ENCODE measurements at regions not wholly inside any gene's neighbourhood (a gene's known extent, or its start where the extent isn't known, plus 50 kb on each side); places are given as distances from the start of the nearest gene placed in this dataset.
"Not testable (repeated sequence)": the region's sequence is repeated elsewhere in the genome, so short reads cannot be mapped to it uniquely, and the experiment has no call there.

- DNase-seq (no peak), ATAC-seq (no peak)
- ChIA-PET CTCF (no interaction called here), POLR2A (no interaction called here)
- no peak overlapping the region for H3K27ac Mint-ChIP-seq
- no peaks in the 10 kb centered on the region for H3K27me3 Mint-ChIP-seq
- no peak for TF ChIP-seq CTCF (IDR thresholded peaks at IDR 0.05)
- H3K9me3 Mint-ChIP-seq = peaks cover 5% of the 10 kb centered on the region
- intact Hi-C loops (cut with micrococcal nuclease) = no loop called here
- H3K36me3 Mint-ChIP-seq (ENCODE audit: low read depth) = no peaks in the 10 kb centered on the region
- no peaks in the 10 kb centered on the region for H3K4me1 Mint-ChIP-seq (ENCODE audit: low read depth)
- H3K4me3 Mint-ChIP-seq = no peak overlapping the region
Measured at GRCh38 chr7:8871716-8872115, 438.3 kb downstream of the NXPH1 start.

- CTCF ChIA-PET = no interaction called here
- Mint-ChIP-seq H3K27me3 (no peaks in the 10 kb centered on the region), H3K9me3 (peaks cover 16% of the 10 kb centered on the region), H3K4me1 (ENCODE audit: low read depth) (no peaks in the 10 kb centered on the region), H3K27ac (no peak overlapping the region), H3K36me3 (ENCODE audit: low read depth) (no peaks in the 10 kb centered on the region), H3K4me3 (no peak overlapping the region)
- intact Hi-C loops (cut with micrococcal nuclease) = no loop called here
- POLR2A ChIA-PET = no interaction called here
- ATAC-seq (no peak), DNase-seq (no peak)
- no peak for TF ChIP-seq CTCF (IDR thresholded peaks at IDR 0.05)
Measured at GRCh38 chr7:8881916-8882315, 448.5 kb downstream of the NXPH1 start.

- Mint-ChIP-seq H3K27ac (no peak overlapping the region), H3K4me1 (ENCODE audit: low read depth) (no peaks in the 10 kb centered on the region), H3K4me3 (no peak overlapping the region), H3K9me3 (peaks cover 8% of the 10 kb centered on the region), H3K36me3 (ENCODE audit: low read depth) (no peaks in the 10 kb centered on the region), H3K27me3 (no peaks in the 10 kb centered on the region)
- ChIA-PET POLR2A (no interaction called here), CTCF (no interaction called here)
- TF ChIP-seq CTCF (IDR thresholded peaks at IDR 0.05) = no peak
- DNase-seq = no peak
- ATAC-seq = no peak
- intact Hi-C loops (cut with micrococcal nuclease) = no loop called here
Measured at GRCh38 chr7:8885480-8886000, 452.1 kb downstream of the NXPH1 start.

- DNase-seq; H3K9me3 Mint-ChIP-seq; H3K27ac Mint-ChIP-seq; CTCF ChIA-PET; intact Hi-C loops (cut with micrococcal nuclease); ATAC-seq; POLR2A ChIA-PET; H3K27me3 Mint-ChIP-seq; H3K4me3 Mint-ChIP-seq; H3K36me3 Mint-ChIP-seq (ENCODE audit: low read depth); H3K4me1 Mint-ChIP-seq (ENCODE audit: low read depth): not testable (repeated sequence)
Measured at GRCh38 chr7:8890346-8890745, 456.9 kb downstream of the NXPH1 start.

GRCh38 chr7:8893775-8894174 is 460.4 kb downstream of the NXPH1 start:
- intact Hi-C loops (cut with micrococcal nuclease) = no loop called here
- POLR2A ChIA-PET = no interaction called here
- Mint-ChIP-seq H3K9me3 (peaks cover 10% of the 10 kb centered on the region), H3K36me3 (ENCODE audit: low read depth) (no peaks in the 10 kb centered on the region), H3K27ac (no peak overlapping the region), H3K4me1 (ENCODE audit: low read depth) (no peaks in the 10 kb centered on the region), H3K4me3 (no peak overlapping the region), H3K27me3 (no peaks in the 10 kb centered on the region)
- ATAC-seq = no peak
- no peak for TF ChIP-seq CTCF (IDR thresholded peaks at IDR 0.05)
- DNase-seq = no peak
- CTCF ChIA-PET = no interaction called here
